DMS153 treated with DMSO at 0.1 percent for 48 hours (cell line): ENCODE measurements at regions not wholly inside any gene's neighbourhood (a gene's known extent, or its start where the extent isn't known, plus 50 kb on each side); places are given as distances from the start of the nearest gene placed in this dataset.
"Not testable (repeated sequence)": the region's sequence is repeated elsewhere in the genome, so short reads cannot be mapped to it uniquely, and the experiment has no call there.

ENCODE experiments used
- DNase-seq: peaks from one replicate; lab custom pipeline; 2025; ENCODE audit not compliant: unreplicated experiment; lab: John Stamatoyannopoulos, UW

GRCh38 chr11:130526846-130527245, 78.4 kb downstream of the ADAMTS15 start:
- DNase-seq: no peak

- no peak for DNase-seq
Measured at GRCh38 chr11:130527636-130528297, 79.3 kb downstream of the ADAMTS15 start.

- DNase-seq: no peak
Measured at GRCh38 chr11:130528298-130529261, 80.1 kb downstream of the ADAMTS15 start.

- no peak for DNase-seq
Measured at GRCh38 chr11:130529366-130529765, 80.9 kb downstream of the ADAMTS15 start.

GRCh38 chr11:130531061-130531460, 82.6 kb downstream of the ADAMTS15 start:
- no peak for DNase-seq

GRCh38 chr11:130533113-130533798, 84.8 kb downstream of the ADAMTS15 start:
- DNase-seq: no peak

- DNase-seq: no peak
Measured at GRCh38 chr11:130533871-130534270, 85.4 kb downstream of the ADAMTS15 start.

GRCh38 chr11:130534551-130534950, 86.1 kb downstream of the ADAMTS15 start:
- DNase-seq: no peak

GRCh38 chr11:130535520-130535919, 87.1 kb downstream of the ADAMTS15 start:
- DNase-seq: no peak

GRCh38 chr11:130536106-130537040, 87.9 kb downstream of the ADAMTS15 start:
- DNase-seq: no peak

GRCh38 chr11:130539680-130540079, 91.2 kb downstream of the ADAMTS15 start:
- DNase-seq: not testable (repeated sequence)

- DNase-seq: no peak
Measured at GRCh38 chr11:130544266-130544665, 95.8 kb downstream of the ADAMTS15 start.

- DNase-seq: no peak
Measured at GRCh38 chr11:130545449-130546072, 97.1 kb downstream of the ADAMTS15 start.

GRCh38 chr11:130546438-130546837, 98.0 kb downstream of the ADAMTS15 start:
- no peak for DNase-seq

GRCh38 chr11:130546901-130547694, 98.7 kb downstream of the ADAMTS15 start:
- DNase-seq: no peak

- DNase-seq: no peak
Measured at GRCh38 chr11:130547761-130548490, 99.5 kb downstream of the ADAMTS15 start.

- DNase-seq: no peak
Measured at GRCh38 chr11:130548491-130548833, 100.0 kb downstream of the ADAMTS15 start.

GRCh38 chr11:130549393-130549999, 101.1 kb downstream of the ADAMTS15 start:
- DNase-seq: no peak
